Spleen (tissue), 7 donors: ENCODE measurements at regions not wholly inside any gene's neighbourhood (a gene's known extent, or its start where the extent isn't known, plus 50 kb on each side); places are given as distances from the start of the nearest gene placed in this dataset.

Experiments
- CTCF ChIP-seq, 11 experiments: fragments of 200-600 bp in 7 of 11; fragments of 450-650 bp in 4 of 11; sonication (generic) in 4 of 11; IDR thresholded peaks in 8 of 11; conservative IDR thresholded peaks in 3 of 11; 1 replicate in 7 of 11; 2 replicates in 4 of 11; pipeline versions ENCODE4 v1.4.0 to v1.8.0; 2016 to 2021; ENCODE audit warnings: antibody characterized with exemption in 11 of 11, inconsistent platforms in 4 of 11, mild to moderate bottlenecking in 1 of 11
- POLR2A ChIP-seq, 3 donors: fragments of 450-650 bp; IDR thresholded peaks; one replicate each; pipeline ENCODE4 v1.5.1; 2017; ENCODE audit warnings: antibody characterized with exemption in 3 of 3, mild to moderate bottlenecking in 1 of 3
- donor health status: DM: no; HTN: no; CAD: no; lungs with moderate emphysema.
- donor health status: DM: no; HTN: no; CAD: no.
- donor health status: DM: no; HTN: no; CAD: no.

- TF ChIP-seq POLR2A (IDR thresholded peaks at IDR 0.05) (no peak), CTCF (IDR thresholded peaks at IDR 0.05 in 8 of 11, conservative IDR thresholded peaks at IDR 0.05 in 3 of 11) (no peak)
Observed at GRCh38 chr20:48163505-48163904, 378.2 kb upstream of the SULF2 start.
